Femur (tissue), 1 donor: ENCODE measurements at regions not wholly inside any gene's neighbourhood (a gene's known extent, or its start where the extent isn't known, plus 50 kb on each side); places are given as distances from the start of the nearest gene placed in this dataset.

Source experiments
- DNase-seq: peaks from one replicate; pipeline ENCODE4 v3.0.0-alpha.2; 2017

DNA sequence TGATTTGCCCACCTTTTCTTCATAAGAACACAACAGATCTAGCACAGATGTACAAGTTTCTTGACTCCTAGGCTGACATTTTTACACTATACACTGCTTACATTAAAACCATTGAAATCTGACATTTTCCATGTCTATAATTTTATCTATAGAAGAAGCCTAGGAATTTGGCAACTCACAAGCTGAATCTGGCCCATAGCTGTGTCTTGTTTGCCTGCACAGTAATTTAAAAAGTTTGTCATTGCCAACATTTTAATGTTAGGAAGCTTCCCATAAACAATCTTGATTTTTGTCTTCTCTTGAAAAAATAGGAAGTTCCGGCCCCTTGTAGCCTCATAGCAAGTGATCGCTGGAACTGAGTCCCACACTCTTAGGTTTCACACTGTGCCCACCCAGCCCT, 394.6 kb upstream of the AZI2 start:
- no peak for DNase-seq

DNA sequence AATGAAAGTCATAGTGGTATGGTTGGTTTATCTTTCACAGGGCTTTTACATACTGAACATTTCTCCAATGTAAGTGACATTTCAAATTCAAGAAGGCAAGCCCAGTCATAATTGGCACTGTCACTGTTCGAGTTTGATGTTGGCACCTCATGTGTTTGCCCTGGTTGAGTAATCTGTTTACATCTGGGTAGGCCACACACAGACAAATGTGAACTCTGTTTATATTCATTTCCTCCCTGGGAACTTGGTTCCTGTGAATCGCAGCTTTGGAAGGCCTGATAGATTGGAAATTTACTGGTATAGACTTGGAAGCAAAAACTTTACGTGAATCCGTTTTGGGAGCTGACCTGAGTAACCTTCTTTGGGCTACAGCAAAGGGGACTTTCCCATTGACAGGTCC, 395.2 kb upstream of the AZI2 start:
- DNase-seq: no peak

GRCh38 chr3:28745436-28745835, 396.8 kb upstream of the AZI2 start:
- no peak for DNase-seq

DNA sequence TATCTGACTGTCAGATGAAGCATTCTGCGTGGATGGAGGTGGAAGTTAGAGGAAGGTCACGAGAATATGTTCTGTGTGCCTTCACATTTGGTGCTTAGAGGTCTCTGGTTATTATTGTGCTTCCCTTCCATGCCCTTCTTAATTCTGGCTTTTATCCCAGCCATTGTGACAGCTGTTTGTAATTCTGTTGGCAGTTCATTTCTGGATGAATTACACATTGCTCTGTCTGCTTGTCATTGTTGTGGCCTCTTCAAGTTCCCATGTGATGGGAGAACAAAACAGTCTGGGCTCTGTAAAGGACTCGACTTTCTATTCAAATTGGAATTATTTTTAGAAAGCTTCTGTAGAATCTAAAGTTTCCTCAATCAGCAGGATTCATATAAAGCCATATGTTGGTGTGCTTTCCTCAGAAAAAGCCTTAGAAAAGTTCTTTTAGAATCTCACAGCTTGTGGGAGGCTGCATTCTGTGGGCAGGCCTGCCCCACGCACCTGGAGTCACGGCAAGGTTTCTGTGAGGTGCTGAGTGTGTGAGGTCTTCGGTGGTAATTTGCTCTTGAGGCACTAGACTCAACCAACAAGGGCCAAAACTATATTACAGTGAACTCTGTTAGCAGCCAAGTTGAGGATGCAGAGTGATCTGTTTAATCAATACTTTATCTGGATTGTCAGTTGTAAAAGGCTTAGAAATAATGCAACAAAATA, 397.4 kb upstream of the AZI2 start:
- no peak for DNase-seq

GRCh38 chr3:28746990-28747389, 398.4 kb upstream of the AZI2 start:
- DNase-seq: no peak

GRCh38 chr3:28751864-28752263, 403.2 kb upstream of the AZI2 start:
- no peak for DNase-seq

- DNase-seq: no peak
These were observed 403.7 kb upstream of the AZI2 start for GRCh38 chr3:28752290-28752689.

DNA sequence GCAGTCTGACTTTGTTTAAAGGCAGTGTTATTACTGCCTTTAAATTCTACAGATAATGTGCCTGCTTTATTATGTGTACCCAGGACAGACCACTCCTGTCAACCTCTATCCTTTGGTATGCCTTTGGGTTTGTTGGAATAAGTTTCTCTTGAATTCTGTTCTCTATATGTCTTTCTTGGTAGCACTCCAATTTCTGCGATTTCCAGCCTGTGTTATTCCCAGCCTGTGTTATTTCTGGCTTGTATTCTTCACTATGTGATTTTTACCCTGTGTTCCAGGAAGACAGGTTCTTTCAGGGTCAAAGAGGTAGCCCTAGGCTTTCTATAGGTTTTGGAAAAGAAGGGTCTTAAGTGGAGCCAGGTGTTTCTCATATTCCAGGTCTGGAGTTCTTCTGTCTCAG, 407.4 kb upstream of the AZI2 start:
- no peak for DNase-seq

DNA sequence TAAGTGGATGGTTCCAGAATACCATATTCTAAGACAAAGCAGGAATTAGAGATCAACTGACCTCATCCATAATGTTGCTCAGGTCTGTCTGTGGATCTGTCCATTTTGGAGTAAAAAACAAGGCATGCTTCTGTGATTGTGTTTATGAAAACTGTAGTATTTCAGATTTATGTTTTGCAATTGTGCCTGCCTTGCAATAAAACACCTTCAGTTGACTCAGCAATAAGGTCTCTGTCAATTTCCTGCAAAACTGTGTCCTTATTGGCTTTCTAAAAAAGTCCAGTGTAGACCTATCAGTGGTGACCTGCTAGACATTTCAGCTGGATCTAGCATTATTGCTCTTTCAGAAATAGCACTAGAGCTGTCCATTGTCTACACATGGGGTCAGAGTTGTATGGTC, 409.5 kb upstream of the AZI2 start:
- DNase-seq: no peak

- DNase-seq: no peak
These were observed 412.8 kb upstream of the AZI2 start for GRCh38 chr3:28761375-28761774.

DNA sequence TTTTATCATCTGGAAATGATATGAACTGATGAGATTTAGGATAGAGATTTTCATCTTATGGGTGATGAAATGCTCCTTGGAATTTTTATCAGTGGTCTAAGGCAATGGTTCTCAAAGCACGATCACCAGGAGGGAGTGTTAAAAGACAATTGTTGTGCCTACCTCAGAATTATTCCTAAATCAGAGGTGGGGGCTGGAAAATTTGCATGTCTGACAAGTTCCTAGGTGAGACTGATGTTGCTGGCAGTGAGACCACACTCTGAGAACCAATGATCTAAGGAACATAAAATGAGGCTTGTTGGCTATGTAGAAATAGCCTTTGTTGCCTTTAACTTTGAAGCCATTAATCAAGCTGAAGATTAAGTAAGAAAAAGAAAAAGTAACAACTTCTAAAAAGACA, 416.6 kb upstream of the AZI2 start:
- DNase-seq: no peak

DNA sequence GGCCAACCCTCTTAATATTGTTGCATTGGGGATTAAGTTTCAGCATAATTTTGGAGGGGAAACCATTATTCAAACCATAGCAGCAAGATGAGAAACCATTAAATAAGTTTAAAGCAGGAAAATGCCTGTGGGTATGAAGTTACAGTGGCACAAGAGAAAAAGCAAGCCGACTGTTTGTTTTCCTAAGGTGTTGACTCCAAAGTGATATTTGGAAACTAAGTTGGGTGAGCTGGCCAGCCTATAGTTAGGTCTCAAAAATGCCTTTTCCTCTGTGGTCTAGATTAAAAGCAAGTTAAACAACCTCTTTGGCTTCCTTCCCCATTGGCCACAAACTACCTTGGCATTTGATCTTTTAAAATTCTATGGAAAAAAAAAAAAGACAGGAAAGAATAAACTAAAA, 419.8 kb upstream of the AZI2 start:
- DNase-seq: no peak

DNA sequence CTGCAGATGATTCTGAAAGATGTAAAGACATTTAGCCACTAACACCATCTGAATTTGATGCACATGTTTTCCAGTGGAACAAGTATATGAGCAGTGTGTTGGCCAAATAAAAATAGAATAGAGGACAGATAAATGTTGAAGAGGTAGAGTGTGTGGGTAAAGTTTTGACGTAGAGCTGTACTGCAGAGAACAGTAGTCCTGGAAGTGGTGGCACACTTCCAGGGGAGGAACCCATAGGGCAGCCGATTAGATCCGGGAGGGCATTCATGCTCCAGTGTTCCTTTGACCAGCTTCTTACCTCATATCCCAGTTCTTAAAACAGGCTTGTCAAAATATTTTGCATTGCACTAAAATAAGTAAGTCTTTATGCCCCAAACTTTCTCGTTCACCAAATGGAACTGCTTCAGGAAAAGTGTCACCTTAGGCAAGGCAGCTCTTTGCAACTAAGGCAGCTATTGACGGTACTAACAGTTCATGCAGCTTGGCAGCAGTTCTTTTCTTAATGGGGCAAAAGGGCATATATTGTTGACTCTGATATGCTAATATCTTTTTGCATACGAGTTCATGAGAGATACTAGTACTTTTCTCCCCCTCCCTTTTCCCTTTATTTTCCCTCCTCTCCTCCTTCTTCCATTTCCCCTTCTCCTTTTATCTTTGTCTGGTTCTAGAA, 429.3 kb upstream of the AZI2 start:
- DNase-seq: no peak

GRCh38 chr3:28780480-28780879, 431.9 kb upstream of the AZI2 start:
- no peak for DNase-seq

DNA sequence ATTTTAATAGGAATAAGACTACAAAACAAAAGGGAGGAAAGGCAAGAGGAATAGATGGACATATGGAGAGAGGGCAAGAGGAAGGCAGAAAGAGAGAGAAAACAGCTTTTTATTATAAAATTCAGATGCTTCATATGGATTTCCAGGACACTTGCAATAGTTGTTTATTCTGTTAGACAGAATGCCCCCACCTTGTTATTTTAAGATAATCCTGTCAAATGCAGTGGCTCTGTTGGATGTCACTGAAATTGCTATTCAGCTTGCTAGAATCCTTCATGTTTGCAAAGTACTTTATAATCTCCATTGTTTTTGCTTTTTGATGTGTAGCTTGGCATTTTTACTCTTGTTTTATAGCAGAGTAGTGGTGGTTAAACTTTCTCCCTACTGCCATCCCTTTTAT, 432.4 kb upstream of the AZI2 start:
- DNase-seq: no peak

DNA sequence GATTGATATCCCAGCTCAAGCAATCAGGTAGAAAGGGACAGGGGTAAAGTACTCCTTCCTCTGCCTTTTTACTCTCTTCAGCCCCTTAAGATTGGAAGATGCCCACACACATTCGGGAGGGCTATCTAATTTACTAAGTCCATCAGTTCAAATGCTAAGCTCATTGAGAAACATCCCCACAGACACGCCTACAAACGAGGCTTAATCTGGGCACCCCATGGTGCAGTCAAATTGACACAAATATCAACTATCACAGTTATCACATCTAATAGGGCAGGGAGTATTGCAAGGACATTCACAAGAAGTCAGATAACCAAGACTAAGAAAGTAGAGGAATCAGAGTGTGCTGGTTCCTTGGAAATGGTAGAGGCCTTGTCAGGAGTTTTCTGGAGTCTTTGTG, 437.8 kb upstream of the AZI2 start:
- no peak for DNase-seq

- no peak for DNase-seq
These were observed 439.9 kb upstream of the AZI2 start for GRCh38 chr3:28788571-28788970.

DNA sequence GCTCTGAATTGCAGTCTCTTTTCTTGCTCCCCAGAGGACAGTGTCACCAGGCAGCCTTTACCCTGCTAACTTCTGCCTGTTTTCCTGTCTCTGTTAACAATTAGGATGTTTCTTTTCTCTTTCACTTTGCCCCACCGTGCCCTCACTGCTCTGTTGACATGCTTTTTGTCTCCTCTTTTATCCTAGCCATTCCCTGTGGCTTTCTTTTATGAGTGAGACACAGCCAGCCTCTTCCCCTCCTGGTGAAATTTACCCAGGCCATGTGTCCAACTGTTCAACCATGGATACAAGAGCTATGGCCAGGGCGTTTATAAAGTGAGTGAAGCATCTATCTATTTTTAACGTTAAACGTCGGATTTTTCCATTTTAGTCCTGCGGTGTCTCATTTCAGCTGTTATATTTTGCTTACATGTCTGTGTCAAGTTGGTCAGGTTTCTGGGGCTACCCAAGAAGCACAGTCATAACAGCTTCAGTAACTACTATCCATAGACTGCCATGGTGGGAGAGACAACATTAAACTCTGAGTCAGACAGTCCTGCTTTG, 443.2 kb upstream of the AZI2 start:
- DNase-seq: no peak

GRCh38 chr3:28792604-28793003, 444.0 kb upstream of the AZI2 start:
- DNase-seq: no peak

DNA sequence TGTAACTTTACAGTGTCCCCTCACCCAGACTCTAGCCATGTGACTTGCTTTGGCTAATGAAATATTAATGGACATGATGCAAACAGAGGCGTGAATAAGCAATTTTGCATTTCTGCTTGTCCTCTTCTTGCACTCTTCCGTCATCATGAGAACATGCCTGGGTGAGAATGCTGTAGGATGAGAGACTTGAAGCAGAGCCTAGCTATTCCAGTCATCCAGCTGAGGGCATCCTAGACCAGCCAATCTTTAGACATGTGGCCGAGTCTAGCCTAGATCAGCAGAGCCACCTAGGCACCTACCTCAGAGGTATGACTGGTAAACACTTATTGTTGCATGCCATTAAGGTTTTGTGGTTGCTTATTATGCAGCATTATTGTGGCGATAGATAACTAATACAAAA, 450.5 kb upstream of the AZI2 start:
- DNase-seq: no peak

DNA sequence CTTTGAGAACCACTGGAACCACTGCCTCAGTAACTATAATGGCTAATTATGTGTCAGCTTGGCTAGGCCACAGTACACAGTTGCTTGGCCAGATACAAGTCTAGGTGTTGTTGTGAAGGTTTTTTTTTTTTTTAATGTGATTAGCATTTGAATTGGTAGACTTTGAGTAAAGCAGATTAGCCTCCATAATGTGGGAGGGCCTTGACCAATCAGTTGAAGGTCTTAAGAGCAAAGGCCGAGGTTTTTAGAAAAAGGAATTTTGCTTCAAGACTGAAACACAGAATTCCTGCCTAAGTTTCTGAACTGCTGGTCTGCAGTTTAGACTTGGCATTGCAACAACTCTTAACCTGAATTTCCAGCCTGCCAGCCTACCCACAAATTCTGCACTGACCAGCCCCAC, 451.6 kb upstream of the AZI2 start:
- no peak for DNase-seq

DNA sequence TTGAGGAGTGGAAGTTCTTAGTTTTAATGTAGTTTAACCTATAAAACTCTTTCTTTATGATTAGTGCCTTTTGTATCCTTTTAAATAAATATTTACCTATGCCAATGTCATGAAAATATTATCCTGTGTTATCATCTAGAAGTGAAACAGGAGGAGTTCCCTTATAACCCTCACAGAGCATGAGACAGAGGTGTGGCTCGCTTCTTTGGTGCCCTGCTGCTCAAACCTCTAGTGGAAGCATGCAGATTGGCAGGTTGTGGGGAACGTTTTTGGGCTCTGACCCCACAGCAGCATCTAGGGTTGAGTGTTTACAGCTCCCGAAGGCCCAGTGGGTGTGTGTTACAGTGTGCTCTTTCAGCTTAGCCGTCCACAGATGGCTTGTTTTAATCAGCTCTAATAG, 459.4 kb upstream of the AZI2 start:
- DNase-seq: no peak

DNA sequence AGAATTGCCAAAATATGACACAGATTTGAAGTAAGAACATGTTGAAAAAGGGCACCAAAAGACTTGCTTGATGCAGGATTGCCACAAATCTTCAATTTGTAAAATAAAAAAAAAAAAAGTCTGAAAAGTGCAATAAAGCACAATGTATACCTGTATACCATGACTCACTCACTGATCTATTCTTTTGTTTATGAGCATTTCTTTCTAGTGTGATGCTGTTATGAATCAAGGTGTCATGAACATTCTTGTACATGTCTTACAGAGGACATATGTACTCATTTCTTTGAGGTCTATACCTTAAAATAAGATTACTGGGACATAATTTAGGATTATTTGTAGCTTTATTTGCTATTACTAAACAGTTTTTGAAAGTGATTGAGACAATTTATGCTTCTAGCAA, 464.9 kb upstream of the RBMS3 start:
- DNase-seq: no peak

DNA sequence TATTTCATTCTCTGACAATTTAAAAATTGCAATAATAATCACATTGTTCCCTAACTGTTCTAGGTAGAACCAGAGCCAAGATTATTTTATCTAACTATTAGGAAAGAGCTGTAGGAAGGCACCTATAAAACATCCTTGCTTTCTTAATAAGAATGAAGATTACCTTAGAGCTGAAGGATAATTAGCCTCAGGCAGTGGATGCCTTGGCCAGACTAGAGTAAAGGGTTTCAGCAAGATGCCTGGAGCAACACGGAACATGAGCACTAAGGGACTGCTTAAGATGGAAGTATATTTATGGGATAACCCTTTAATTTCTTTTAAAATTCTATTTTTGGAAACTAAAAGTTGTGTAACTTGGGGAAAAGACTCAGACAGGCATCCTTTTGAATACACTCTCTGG, 456.6 kb upstream of the RBMS3 start:
- DNase-seq: no peak

DNA sequence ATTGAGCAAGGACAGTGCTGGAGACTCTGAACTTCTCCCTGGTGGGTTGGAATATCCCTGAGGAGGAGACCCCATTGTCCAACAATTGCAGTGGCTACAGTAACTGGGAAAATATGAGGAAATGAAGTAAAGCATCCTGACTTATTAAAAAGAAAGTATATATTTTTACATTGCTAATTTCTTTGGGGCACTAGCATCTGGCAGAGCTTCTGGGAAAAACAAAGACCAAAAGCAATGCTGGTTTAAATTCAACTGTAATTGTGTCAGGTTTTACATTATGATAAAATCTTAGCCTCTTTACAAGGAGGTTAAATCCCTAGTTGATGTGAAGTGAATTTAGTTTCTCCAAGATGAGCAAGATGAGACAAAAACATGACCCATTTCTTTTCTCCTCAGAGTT, 454.0 kb upstream of the RBMS3 start:
- no peak for DNase-seq
